ENCODE measurements at regions not wholly inside any gene's neighbourhood (a gene's known extent, or its start where the extent isn't known, plus 50 kb on each side); places are given as distances from the start of the nearest gene placed in this dataset.
"Not testable (repeated sequence)": the region's sequence is repeated elsewhere in the genome, so short reads cannot be mapped to it uniquely, and the experiment has no call there.

- ChIA-PET POLR2A (no interaction called here), CTCF (no interaction called here)
- no peak for DNase-seq (ENCODE audit: low read depth, low spot score)
- TF ChIP-seq CTCF (IDR thresholded peaks at IDR 0.05; ENCODE audit: insufficient read depth, low read length, missing control alignments): no peak
- H3K4me3 ChIP-seq (ENCODE audit: low read depth, low read length): no peak overlapping the region
Observed at GRCh38 chr2:31654241-31654640, 73.5 kb upstream of the SRD5A2 start.

- POLR2A ChIA-PET: no interaction called here
- CTCF ChIA-PET: no interaction called here
- no peak overlapping the region for H3K4me3 ChIP-seq (ENCODE audit: low read depth, low read length)
- TF ChIP-seq CTCF (IDR thresholded peaks at IDR 0.05; ENCODE audit: insufficient read depth, low read length, missing control alignments): no peak
- no peak for DNase-seq (ENCODE audit: low read depth, low spot score)
Observed at GRCh38 chr2:31651736-31652135, 71.0 kb upstream of the SRD5A2 start.

GRCh38 chr2:31651267-31651666 lies 70.5 kb upstream of the SRD5A2 start:
- no peak for DNase-seq (ENCODE audit: low read depth, low spot score)
- CTCF ChIA-PET: no interaction called here
- no peak overlapping the region for H3K4me3 ChIP-seq (ENCODE audit: low read depth, low read length)
- TF ChIP-seq CTCF (IDR thresholded peaks at IDR 0.05; ENCODE audit: insufficient read depth, low read length, missing control alignments): no peak
- POLR2A ChIA-PET: no interaction called here

GRCh38 chr2:31644551-31644950 lies 63.8 kb upstream of the SRD5A2 start:
- CTCF ChIA-PET: no interaction called here
- no peak overlapping the region for H3K4me3 ChIP-seq (ENCODE audit: low read depth, low read length)
- POLR2A ChIA-PET: no interaction called here
- no peak for TF ChIP-seq CTCF (IDR thresholded peaks at IDR 0.05; ENCODE audit: insufficient read depth, low read length, missing control alignments)
- DNase-seq (ENCODE audit: low read depth, low spot score): no peak

- no peak for TF ChIP-seq CTCF (IDR thresholded peaks at IDR 0.05; ENCODE audit: insufficient read depth, low read length, missing control alignments)
- no peak overlapping the region for H3K4me3 ChIP-seq (ENCODE audit: low read depth, low read length)
- no peak for DNase-seq (ENCODE audit: low read depth, low spot score)
- CTCF ChIA-PET: no interaction called here
- POLR2A ChIA-PET: no interaction called here
Observed at GRCh38 chr2:31642707-31643106, 62.0 kb upstream of the SRD5A2 start.

GRCh38 chr2:31632201-31632600 lies 51.5 kb upstream of the SRD5A2 start:
- CTCF ChIA-PET; DNase-seq (ENCODE audit: low read depth, low spot score); H3K4me3 ChIP-seq (ENCODE audit: low read depth, low read length); POLR2A ChIA-PET: not testable (repeated sequence)

All from AG04449 (cell line).